GM18907 (cell line): ENCODE measurements at regions not wholly inside any gene's neighbourhood (a gene's known extent, or its start where the extent isn't known, plus 50 kb on each side); places are given as distances from the start of the nearest gene placed in this dataset.
"Not testable (repeated sequence)": the region's sequence is repeated elsewhere in the genome, so short reads cannot be mapped to it uniquely, and the experiment has no call there.

Source experiments
- ATAC-seq: cut with Tn5 transposase; IDR thresholded peaks from one replicate; pipeline ENCODE4 v1.9.1; 2021; ENCODE audit warnings: mild to moderate bottlenecking, moderate library complexity; ENCODE audit not compliant: unreplicated experiment

DNA sequence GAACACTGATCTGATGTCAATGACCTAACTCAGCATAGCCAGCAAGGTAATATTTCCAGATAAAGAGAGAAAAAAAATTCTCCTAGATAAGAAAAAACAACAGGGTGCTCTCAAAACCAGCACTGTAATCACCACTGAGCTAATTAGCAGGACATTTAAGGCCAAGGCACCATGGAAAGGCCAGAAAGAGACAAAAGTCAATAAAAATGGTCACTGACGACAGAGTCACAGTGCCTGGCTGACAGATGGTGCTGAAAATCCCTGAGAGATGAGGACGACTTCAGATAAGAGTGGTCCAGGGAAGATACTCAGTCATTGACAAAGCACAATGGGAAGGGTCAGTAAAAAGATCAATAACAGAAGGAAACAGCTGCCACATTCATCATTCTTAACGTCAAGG is 186.7 kb downstream of the SPATA31A6 start:
- not testable (repeated sequence) for ATAC-seq

DNA sequence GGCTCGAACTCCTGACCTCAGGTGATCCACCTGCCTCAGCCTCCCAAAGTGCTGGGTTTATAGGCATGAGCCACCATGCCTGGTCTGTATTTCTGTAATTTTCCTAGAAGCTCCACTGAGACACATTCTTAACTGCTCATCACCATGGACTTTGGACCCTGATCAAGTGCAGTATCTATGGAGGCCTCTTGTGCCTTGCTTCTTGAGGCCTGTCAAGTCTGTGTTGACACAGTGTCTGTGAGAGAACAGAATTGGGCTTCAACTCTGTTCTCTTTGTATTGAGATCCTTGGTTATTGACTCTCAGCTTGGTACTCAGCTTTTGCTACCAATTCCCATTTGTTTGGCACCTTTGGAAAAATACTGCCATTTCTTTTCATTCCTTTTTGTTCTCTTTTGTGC is 188.0 kb downstream of the SPATA31A6 start:
- ATAC-seq, result not testable (repeated sequence)

DNA sequence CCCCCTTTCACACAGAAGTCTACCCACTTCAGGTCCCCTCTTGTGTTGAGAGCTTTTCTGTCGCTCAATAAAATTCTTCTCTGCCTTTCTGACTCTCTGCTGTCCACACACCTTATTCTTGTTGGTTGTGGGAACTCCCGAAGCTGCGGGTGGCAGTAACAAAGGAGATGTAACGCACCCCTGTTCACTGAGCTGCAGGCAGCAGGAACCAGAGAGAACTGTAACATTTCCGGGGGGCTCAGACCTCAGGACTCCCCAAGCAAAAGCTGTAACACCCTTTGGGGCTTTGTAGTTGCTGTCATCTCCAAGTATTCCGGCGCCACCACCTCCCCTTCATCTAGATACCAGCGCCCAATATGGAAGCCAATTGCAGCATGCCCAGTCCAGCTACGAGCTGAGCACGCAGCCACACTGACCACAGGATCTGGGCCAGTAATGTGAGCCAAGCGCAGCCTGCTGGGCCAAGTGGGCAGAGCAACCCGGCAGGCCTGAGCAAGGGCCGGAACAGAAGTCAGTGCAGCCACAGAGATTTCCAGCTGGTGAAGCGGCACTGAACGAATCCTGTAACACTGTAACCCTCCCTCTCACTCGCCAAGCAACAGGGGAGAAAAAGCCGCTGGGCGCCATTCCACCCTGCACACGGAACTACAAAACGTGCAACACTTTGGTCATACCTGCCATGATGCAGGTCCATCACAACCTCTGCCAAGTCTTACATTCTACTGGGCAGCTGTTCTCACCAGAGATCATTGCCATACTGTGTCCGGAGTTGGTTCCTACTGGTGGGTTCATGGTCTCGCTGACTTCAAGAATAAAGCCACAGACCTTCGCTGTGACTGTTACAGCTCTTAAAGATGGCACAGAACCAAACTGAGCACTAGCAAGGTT is 194.3 kb downstream of the SPATA31A6 start:
- ATAC-seq, result not testable (repeated sequence)

DNA sequence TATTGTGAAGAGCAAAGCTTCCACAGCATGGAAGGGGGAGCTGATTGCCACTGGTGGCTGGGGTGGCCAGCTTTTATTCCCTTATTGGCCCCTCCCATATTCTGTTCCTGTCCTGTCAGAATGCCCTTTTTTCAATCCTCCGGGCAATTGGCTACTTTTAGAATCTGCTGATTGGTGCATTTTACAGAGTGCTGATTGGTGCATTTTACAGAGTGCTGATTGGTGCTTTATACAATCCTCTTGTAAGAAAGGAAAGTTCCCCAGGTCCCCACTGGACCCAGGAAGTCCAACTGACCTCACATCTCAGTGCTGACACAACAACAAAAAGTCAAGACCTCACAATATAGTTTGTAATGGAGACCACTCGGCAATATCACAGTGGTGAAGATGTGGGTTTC is 195.0 kb downstream of the SPATA31A6 start:
- ATAC-seq, result no peak

DNA sequence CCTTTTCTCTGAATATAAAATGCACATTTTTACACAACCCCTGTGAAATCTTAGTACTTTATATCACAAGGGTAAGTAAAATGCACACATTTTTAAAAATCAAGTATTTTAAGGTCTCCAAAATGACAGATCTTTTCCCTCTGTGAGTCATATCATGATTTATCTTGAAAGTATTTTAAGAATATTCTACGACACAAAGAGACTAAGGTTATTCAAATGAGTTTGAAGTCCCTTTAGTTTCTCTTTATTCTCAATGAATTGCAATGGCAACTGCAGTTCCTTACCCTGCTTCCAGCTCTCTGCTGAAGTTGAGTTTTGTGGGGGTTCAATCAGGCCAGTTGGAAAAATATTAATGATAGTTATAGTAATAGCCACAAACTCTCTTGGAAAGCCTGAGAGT is 196.1 kb downstream of the SPATA31A6 start:
- not testable (repeated sequence) for ATAC-seq

DNA sequence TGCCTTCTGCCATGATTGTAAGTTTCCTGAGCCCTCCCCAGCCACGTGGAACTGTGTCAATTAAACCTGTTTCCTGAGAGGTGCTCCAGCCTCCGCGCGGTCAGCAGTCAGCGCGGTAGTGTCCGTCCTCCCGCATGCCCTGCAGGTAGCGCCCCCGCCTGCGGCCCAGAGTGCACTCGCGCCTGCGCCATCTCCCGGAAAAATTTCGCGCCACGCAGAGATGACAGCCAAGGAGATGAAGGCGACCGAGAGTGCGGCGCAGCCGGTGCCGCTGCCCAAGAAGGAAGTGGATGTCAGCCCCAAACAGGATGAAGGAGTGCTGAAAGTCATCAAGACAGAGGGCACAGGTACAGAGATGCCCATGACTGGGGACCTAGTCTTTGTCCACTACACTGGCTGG is 201.1 kb downstream of the SPATA31A6 start:
- not testable (repeated sequence) for ATAC-seq

DNA sequence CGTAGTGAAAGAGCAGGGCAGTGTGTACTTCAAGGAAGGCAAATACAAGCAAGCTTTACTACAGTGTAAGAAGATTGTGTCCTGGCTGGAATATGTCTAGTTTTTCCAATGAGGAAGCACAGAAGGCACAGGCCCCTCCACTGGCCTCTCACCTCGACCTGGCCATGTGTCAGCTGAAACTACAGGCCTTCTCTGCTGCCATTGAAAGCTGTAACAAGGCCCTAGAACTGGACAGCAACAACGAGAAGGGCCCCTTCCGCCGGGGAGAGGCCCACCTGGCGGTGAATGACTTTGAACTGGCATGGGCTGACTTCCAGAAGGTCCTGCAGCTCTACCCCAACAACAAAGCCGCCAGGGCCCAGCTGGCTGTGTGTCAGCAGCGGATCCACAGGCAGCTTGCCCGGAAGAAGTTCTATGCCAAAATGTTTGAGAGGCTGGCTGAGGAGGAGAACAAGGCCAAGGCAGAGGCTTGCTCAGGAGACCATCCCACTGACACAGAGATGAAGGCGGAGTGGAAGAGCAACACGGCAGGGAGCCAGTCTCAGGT is 202.2 kb downstream of the SPATA31A6 start:
- not testable (repeated sequence) for ATAC-seq

DNA sequence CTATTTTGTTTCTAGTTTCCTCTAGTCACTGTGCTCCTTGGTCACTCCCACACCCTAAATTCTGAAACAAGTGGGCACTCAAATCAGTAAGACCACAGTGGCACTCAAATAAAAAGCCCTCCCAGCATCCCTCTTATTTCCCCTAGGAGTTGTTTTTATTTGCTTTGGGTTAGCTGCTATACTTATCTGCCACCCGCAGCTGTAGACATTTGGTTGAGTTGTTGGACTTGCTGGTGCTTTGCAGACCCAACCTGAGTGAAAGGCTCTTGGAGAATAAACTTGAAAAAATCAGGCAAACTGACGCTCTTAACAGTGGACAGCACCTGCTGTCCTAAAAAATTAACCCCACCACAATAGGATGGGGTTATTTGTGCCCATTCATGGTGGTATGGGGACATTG is 203.0 kb downstream of the SPATA31A6 start:
- ATAC-seq, result no peak

DNA sequence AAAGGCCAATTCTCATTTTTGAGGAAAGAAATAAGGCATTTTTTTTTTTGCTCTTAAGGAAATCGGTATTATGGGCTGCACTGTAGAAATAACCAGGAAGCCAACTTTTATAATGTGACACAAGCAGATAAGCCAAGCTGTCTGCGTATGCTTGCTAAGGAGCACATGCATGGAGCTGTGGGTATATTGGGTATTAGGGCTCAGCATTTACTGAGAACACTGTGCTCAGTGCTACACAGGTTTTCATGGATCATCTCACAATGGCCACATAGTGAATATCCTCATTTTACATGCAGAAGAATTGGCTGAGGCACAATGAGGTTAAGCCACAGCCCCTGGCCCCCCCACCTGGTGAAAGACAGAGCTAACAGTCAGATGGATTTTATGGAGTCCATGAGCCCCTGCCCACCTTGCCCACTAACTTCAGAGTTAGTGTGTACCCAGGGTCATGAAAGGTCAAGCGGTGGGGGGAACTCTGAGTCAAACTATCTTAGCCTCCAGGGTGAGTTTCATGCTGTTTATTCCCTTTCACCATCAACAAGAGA is 204.8 kb downstream of the SPATA31A6 start:
- no peak for ATAC-seq

DNA sequence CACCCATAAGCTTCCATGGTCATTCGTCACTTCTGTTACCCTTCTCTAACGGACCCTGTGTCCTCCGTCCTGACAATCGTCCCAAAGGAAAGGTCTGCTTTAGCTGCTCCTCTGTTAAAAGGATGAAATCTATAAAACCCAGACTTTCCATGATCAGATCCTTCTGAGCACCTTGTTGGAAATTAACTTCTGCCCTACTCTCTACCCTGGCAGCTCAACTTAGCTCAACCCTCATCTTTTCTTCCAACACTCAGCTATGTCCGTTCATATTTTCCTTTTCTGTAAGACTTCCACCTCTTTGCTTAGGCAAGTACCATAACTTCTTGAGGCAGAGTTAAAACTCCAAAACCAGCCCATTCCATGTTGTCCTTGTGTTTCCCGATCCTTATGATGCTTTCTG is 205.4 kb downstream of the SPATA31A6 start:
- ATAC-seq, result no peak

DNA sequence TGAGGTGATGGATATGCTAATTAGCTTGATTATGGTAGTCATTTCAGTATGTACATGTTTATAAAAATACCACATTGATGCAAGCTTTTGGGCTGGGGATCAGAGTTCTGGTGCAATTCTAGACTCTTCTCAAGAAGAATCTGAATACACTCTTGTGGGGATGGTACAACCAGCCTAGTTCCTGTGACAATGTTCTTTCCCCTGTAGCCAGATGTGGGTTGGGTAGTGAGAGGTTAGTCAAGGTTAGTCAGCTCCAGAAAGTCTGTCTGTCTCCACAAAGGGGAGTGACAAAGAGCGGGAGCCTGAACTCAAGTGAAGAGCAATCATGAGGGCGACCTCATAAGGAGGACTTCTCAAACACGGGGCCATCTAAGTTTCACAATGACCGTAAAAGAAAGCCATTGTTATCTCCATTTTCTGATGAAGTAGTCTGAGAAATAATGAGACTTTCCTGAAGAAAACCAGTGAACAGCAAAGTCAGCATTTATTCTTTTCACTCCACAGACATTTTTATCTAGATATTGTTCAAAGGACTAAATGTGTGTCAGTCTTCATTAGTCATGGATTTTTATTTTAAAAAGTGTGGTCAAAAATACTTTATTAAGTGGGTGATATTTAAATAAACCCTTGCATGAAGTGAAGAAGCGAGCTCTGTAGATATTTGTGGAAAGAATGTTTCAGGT is 209.5 kb downstream of the SPATA31A6 start:
- ATAC-seq, result not testable (repeated sequence)

DNA sequence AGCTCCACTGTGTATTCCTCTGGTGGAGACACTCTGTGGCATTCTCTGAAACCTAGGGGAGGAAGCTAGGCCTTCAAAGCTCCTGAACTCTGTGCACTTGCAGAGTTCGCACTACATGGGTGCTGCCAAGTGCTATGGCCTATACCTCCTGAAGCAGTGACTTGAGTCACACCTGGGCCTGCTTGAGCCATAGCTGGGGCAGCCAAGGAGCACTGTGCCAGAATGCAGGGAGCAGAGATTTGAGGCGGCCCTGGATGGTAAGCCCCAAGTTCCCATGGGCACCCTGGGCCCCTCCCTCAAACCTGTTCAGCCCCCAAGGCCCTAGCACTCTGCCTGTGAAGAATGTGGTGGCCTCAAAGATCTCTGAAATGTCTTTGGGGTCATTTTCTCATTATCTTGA is 212.9 kb downstream of the SPATA31A6 start:
- ATAC-seq, result no peak

DNA sequence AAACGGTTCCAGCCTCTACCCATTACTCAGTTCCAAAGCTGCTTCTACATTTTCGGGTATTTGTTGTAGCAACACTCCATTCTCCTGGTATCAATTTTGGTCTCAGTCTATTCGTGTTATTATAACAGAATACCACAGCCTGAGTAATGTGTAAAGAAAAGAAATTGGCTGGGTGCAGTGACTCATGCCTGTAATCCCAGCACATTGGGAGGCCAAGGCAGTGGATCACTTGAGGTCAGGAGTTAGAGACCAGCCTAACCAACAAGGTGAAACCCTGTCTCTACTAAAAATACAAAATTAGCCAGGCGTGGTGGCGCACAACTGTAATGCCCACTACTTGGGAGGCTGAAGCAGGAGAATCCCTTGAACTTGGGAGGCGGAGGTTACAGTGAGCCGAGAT is 213.9 kb downstream of the SPATA31A6 start:
- ATAC-seq, result not testable (repeated sequence)

DNA sequence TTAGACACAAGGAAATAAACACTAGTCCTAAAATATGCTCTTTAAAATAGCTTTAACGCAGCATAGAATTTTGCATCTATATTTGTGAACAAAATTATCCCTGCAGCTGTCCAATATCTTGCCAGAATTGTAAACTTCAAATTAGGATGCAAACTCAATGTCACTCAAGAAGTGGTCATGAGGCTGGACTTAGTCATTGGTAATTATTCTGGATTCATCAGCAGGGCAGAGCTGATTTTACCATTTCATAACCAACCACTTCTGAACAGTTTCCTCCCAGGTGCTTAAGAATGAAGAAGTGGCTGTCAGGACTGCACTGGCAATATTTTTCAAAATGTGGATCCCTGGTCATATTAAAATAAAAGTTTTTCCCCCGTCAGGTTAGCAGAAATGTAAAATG is 219.5 kb downstream of the SPATA31A6 start:
- not testable (repeated sequence) for ATAC-seq

DNA sequence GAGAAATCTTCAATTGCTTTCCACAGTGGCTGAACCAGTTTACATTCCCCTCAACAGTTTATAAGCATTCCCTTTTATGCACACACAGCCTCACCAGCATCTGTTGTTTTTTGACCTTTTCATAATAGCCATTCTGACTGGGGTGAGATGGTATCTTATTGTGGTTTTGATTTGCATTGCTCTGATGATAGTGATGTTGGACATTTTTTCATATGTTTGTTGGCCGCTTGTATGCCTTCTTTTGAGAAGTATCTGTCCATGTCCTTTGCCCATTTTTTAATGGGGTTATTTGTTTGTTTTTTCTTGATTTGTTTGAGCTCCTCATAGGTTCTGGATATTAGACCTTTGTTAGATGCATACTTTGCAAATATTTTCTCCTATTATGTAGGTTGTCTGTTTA is 226.1 kb downstream of the SPATA31A6 start:
- ATAC-seq, result not testable (repeated sequence)

DNA sequence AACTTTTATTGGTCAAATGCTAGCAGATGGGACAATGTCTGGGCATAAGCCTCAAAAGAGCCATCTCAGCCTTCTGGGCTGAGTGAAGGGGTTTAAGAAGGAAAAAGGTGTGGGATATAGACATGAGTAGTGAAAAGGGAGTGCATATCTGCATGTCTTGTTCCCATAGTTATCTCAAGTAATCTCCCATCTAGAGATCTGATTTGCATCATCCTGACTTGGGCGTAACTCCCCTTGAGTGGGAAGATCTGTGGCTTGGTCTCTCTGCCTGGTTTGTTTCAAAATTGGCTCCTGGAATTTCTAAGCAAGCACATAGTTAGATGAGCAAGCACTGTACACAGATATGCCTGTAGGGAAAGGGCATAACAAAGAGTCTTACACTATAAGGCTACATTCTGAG is 228.9 kb downstream of the SPATA31A6 start:
- not testable (repeated sequence) for ATAC-seq

DNA sequence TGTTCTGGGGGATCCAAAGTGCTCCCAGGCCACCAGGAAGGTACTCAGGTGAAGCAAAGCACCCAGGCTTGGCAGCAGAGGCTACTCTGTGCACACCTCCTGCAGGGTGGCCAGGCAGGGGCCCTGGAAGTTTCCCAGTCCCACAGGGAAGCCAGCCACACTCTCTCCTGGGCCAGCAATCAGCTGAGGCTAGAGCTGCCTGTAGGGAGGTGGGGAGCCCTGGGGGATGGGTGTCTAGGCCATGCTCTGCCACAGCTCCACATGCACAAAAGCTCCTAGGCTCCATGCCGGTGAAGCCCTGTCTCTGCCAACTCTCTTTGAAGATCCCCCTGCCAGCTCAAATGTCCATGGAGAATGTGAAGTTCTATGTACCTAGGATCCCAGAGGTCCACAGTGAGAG is 231.4 kb downstream of the SPATA31A6 start:
- ATAC-seq, result not testable (repeated sequence)

DNA sequence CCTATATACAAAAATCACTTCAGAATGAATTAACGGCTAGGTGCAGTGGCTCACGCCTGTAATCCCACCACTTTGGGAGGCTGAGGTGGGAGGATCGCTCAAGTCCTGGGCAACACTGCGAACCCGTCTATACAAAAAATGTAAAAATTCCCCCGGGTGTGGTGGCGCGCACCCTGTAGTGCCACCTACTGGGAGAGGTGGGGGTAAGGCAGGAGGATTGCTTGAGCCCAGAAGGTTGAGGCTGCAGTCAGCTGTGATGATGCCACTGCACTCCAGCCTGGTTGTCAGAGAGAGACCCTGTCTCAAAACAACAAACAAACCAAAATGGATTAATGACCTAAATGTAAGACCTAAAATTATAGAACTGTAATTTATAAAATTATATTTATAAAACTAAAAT is 236.2 kb downstream of the SPATA31A6 start:
- ATAC-seq, result not testable (repeated sequence)

DNA sequence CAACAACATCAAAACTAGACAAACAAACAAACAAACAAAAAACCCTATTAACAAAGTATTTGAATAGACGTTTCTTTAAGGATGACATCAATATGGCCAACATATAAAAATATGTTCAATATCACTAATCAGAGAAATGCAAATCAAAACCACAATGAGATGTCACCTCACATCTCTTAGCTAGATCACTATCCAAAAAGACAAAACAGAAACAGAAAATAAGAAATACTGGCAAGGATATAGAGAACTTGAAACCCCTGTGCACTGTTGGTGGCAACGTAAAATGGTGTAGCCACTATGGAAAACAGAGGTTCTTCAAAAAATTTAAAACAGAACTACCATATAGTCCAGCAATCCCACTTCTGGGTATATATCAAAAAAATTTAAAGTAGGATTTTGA is 236.9 kb downstream of the SPATA31A6 start:
- peak; percentile 82 for ATAC-seq

DNA sequence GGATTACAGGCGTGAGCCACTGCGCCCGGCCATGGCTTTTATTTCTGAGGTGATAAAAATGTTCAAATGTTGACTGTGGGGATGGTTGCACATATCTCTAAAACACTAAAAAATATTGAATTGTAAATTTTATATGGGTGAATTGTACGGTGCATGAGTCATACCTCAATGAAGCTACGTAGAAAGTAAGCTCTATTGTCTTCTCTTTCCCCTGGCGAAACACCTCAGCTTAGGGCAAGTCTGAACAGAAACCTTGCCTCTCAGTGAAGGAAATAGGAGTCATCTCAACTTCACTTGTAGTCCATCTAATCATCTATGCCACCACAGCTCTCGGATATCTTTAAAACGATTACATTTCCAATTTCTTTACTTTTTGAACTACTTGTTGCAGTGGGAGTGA is 238.2 kb downstream of the SPATA31A6 start:
- ATAC-seq, result not testable (repeated sequence)
